HG03095 (cell line): ENCODE measurements at regions not wholly inside any gene's neighbourhood (a gene's known extent, or its start where the extent isn't known, plus 50 kb on each side); places are given as distances from the start of the nearest gene placed in this dataset.

ENCODE experiments used
- ATAC-seq: cut with Tn5 transposase; IDR thresholded peaks from one replicate; pipeline ENCODE4 v1.9.1; 2021; ENCODE audit warnings: moderate library complexity; ENCODE audit not compliant: unreplicated experiment

DNA sequence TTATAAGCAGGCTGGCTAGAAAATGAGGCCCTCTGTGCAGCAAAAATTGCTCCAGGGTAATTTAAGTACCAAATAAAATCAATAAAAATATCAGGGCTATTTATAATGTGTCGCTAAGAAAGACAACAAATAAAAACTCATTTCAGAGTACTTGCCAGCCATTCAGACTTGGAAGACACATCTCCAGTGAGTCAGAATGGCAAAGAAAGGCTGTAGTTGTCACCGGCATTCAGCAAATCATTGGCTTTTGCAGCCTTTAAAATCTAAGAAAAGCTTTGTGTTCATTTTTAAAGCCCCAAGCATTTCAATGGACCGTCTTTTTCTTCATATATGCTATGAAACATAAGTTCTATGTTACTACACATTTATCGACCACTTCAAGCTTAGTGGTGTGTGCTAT, 141.1 kb upstream of the HNMT start:
- no peak for ATAC-seq

DNA sequence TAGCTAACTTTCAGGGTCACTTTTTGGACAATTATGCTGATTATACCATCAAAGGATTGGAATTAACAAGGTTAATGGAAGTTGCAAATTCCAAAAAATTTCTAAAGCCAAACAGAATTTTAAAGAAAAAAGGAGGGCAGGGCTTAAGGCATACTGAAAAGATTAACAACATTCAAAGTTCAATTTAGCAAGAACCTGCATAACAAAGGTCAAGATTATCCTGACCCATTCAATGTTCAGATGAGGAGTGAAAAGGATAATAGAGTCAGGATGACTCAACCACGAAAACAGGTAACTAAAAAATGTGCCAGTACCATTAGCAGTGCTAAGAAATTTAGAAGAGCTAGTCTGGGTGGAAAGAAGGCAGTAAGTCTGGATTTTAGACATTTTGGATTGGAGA, 139.8 kb upstream of the HNMT start:
- no peak for ATAC-seq

DNA sequence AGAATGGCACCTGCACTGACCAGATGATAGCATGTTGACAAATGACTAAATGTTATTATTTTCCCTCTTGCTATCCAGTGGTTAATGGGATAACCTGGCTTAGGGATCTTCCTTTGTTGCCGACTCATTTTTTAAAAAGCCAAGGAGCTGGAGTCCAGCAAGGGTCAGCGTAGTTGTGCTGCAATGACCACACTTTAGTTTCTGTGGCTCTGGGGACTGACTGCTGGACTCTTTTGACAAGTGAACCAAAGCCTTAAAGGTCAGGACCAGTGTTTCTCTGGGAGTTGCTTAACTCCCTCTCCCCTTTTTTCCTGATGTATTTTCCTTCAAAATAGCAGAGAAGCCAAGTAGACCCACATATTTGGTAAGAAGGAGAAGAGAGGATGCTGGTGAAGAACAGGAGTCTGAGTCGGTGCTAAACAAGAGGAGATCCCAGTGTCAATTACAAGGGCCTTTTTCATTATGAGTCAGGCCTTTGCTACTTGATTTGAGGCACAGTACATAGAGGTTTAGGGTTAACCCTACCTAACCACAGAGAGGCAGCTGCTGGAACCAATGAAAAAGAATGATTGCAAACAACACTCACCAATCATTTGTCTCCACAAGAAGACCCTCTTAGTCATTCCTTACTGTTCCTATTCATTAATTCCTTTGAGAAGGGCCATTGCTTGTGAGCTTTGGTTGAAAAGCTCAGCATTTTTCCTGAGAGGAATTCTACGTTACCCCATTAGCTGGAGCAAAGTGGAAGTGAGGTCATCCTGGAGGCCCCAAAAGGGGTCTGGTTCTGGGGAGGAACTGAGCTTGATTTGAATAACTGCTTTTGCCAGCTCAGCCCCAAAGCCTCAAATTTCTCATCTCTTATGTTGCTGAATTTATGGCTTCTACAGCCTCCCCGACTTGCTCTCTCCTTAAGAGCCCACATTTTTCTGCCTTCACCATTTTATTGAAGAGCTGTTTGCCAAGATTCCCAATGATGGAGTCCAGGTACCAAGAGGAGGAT, 137.6 kb upstream of the HNMT start:
- ATAC-seq: peak; percentile 95

DNA sequence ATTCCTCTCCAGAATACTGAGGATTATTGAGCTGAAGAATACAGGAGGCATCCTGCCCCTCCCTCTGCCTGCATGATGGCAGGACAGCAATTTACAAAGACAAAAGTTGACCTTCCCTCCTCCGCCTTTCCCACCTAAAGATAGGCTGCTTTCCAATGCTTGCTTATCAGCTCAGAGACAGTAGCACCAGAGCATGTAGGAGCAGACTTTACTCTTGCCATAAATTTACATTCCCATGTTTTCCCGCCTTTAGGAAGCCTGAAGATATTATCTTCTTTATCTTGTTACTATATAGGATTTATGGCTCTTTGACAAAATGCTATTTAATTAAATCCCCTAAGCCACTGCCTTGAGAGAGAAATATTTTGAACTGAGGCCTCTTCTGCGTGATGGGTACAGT, 135.6 kb upstream of the HNMT start:
- ATAC-seq: no peak

DNA sequence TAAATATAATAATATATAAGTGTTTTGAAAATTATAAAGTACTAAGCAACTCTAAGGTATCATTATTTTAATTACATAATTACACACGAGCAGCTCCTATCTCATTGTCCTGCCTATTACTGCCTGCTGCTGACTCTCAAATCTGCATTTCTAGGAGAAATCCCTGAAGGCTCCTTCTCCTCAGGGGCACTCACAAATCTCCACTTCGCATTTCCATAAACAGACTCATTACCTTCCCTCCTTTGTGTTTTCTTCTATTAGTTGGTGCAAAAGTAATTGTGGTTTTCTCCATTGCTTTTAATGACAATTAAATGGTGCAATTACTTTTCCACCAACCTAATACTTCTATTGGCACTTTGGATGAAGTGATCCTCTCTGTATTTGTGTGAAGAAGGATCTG, 135.0 kb upstream of the HNMT start:
- ATAC-seq: no peak

DNA sequence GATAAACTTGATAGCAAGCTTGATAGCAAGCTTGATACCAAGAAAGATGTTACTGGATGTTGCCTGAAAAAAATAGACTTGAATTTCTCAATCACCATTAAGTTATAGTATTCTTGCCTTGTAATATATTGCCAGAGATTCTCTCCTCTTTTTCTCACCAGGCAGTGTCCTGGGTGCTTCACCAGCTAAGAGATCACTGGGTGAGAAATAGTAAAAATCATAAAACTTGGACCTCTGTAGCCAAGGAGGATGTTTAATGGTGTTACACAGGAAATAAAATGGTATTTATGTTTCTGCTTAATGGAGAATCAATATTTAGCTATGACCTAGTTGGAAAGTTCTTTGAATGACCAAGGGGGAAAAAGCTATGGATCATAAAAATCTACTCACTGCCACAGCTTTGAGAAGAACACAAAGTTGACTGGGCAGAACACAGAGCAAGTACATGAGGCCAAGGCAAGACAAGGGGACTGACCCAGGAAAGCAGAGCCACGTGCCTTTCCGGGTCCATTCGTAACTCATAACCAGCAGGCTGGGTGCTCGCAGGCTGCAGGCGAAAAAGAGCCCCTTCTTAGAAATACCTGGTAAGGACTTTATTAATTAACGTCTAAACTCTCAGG, 129.4 kb upstream of the HNMT start:
- ATAC-seq: no peak

DNA sequence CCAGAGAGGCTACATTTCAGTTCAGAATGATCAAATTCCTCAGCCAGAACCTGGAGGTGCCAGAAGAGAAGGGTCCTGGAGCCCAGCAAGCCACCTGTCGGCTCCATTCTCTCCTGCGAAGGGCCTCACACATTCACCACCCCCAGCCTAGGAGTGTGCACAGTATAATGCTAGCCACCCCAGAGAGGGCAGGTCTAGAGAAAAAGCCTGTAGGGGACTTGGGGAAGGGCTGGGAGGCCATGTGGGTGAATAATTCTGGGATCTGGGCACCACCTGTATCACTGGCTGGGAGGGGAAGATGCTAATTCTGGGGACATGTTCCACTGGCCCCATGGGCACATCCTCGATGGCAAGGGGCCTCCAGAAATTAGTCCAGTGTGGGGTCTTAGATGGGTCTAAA, 127.6 kb upstream of the HNMT start:
- ATAC-seq: no peak

DNA sequence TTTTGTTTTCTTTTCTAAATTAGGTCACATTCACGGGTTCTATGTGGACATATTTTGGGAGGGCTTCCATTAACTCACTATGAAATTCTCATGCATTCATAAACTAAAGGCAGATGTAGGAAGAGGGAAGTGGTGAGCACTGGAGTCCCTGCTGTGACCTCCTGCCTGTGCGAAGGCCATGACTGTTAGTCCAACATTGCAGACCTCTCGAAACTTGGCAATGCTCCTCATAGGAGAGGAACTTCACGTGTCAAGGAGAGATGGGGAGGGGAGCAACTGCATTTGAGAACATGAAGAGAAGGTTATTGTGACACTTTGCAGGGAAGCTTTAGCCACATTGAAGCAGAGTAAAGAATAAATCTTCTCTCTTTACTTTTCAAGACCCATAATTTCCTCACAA, 126.4 kb upstream of the HNMT start:
- ATAC-seq: no peak

DNA sequence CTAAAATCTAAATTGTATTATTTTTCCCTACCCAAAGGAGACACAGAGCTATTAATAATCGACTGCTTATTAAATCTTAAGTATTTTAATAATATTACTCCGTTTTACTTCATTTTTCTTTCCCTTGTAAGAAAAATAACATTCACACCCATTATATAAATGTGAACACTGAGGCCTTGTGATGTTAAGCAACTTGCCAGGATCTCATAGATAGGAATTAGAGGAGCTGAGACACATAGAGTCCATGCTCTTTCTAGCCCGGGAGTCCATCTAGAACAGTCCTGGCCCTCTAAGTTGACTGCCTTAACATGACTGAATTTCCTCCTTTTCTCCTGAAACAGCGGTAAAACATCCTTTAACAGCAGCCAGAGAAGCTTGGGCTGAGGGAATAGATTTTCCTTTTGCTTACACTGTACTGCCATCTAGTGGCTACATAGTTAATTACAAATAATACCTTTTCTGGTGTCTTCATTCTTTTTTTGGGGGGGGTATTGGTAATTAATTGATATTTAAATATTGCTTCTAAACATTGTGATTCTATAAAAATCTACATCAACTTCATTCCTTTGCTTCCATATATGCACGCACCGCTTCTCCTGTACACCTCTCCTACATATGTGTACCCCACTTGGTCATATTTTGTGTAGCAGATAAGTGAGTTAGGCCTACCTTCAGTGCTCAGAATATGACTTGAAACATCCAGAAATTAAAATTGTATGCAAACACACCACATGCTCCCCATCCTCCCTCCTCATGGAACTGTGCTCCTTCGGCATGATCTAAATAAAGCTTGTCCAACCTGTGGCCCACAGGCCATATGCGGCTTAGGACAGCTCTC, 125.8 kb upstream of the HNMT start:
- ATAC-seq: peak; percentile 75

DNA sequence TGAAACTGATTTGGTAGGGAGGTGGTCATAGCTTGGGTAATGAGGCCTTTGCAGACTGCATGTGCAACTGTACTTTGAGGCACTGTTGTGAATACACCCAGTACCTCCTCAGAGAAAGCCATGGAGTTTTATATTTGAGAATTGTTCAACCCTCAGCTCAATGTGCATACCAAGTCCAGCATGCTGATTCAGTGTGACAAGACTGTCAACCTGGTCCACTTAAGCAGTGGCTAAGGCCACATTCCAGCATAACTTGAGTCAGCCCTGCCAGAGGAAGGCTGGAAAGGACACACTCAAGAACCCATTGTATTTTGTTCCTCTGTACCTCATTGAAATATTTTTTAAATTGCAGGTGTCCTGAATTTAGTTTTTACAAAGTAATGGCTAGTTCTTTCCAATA, 121.8 kb upstream of the HNMT start:
- ATAC-seq: no peak

DNA sequence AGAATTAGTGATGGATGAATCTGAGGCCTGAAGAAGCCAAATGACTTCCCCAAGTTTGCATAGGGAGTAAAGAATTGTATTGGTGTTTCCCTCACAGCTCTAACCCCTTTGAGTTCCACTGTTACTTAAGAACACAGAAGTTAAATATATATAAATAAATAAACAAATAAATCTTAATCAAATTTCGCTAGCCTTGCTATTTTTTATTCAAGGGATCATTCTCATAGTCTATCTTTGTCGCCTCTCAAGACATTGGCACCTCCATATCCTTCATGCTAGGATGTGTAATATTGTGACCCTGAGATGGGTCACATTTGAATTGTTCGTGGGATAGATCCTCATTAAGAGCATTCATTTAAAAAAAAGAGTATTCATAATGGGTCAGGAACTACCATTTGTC, 121.3 kb upstream of the HNMT start:
- no peak for ATAC-seq

DNA sequence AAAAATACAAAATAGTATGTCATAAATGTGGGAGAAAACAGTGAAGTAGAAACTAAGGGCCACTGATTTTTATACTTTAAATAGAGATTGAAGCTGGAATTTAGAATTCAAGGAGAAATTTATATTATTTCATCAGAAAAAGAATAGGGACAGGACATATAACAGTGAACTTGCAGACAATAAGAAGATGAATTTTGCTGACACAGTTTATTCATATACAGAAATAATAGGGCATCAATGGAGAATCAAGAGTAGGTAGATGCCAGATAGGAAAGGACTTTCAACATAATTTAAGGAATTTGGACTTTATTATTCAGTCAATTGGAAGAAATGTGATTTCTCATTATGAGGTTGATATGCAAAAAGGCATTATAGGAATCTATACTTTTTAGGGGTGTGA, 118.9 kb upstream of the HNMT start:
- ATAC-seq: no peak

DNA sequence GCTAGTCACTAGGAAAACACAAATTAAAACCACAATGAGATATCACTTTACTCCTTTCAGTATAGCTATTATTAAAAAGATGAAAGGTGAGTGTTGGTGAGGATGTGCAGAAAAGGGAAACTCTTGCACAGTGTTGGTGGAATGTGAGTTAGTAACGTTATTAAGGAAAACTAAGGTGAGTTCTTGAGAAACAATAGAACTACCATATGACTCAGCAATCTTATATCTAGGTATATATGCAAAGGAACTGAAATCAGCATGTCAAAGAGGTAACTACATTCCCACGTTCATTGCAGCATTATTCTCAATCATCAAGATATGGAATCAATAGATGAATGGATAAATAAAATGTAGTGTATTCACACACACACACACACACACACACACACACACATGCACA, 117.3 kb upstream of the HNMT start:
- no peak for ATAC-seq

DNA sequence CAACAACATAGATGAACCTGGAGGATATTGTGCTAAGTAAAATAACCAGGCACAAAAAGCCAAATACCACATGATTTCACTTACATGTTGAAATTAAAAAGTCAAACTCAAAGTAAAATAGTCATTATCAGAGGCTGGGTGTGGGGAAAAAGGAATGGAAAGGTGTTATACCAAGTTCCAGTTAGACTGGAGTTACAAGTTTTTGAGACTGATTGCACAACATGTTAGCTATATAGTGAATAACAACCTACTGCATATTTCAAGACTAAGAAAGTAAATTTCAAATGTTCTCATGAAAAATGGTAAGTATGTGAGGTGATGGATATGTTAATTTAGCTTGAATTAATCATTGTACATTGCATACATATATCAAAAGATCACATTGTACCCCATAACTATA, 116.8 kb upstream of the HNMT start:
- ATAC-seq: no peak

DNA sequence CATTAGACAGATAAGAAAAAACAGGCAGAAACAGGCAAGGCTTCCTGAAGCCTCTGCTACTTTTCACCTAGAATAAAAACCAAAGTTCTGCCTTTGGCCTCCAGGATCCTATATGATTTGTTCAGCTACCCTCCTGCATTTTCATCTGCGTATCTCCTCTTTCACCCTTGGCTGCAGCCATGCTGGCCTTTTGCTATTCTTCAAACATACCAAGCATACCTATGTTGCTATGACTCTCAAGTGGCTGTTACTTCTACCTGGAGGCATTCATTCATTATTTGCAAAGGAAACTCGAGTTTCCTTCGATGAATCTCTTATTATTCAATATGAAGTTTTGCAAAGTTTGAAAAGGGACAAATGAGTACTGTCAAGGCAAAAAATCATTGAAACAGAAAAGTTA, 106.4 kb upstream of the HNMT start:
- ATAC-seq: no peak

DNA sequence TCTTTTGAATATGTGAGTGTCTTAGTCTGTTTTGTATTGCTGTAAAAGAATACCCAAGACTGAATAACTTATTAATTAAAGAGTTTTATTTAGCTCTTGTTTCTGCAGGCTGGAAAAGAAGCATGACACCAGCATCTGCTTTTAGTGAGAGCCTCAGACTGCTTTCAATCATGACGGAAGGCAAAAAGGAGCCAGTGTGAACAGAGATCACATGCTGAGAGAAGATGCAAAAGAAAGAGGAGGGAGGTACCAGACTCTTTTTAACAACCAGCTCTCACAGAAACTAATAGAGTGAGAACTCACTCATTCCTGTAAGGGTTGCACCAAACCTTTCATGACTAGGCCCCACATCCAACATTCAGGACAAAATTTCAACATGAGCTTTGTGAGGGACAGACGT, 101.6 kb upstream of the HNMT start:
- peak; percentile 53 for ATAC-seq

DNA sequence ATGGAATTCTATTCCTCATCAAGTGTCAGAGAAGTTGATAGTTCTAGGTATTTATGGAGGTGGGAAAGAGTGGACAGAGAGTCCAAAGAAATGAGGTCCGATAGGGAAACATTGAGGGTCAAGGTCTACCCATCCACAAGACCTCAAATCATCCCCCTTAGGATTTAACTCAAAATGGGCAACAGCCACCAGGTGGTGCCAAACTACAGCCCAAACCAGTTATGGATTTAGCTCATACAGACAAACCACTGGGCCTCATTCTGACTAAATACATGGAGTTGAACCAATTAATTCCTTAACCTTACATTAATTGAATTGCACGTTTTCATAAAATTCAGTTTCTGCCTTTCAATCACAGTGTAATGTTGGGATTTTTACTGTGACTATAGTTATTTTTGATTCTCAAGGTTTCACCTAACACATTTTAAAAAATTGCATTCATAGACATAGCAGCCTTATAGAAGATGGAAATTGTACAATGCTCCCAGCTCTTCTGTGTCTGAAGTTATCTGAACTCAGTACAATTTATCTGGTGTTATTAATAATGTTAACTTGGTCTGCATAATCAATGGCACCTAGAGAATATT, 98.2 kb upstream of the HNMT start:
- no peak for ATAC-seq

DNA sequence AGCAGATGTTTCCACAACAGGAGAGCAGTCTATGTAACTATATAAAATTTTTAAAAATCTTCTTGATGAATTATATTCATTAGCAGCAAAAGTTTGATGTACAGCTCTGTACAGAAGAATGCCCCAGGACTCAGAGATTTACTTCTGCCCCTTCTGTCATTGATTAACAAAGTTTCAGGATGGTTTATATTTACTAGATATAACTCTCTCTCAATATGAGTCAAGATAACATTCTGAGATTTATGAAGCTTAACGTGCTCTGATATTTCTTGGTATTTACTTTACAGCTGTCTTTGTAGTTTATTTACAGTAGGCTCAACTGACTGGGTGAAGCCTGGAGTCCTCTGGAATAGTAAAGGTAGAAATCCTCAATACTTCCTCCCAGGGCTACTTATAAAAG, 93.6 kb upstream of the HNMT start:
- peak; percentile 70 for ATAC-seq

DNA sequence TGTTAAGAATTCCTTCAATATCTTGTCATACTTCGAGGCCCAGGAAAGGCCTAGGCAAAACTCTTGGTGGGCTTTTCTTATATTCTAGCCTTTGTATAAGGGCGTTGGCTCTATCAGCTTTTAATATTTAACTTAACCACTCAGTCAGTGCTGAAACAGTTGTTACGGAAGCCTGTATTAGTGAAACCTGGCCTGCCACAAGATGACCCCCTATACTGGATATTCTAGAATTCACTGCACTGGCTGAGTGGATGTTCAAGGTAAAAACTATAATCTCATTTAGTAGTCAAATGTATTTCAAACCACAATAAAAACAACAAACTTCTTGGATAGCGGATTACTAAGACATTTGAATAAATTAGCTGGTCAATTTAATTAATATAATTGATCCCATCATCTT, 91.7 kb upstream of the HNMT start:
- no peak for ATAC-seq

DNA sequence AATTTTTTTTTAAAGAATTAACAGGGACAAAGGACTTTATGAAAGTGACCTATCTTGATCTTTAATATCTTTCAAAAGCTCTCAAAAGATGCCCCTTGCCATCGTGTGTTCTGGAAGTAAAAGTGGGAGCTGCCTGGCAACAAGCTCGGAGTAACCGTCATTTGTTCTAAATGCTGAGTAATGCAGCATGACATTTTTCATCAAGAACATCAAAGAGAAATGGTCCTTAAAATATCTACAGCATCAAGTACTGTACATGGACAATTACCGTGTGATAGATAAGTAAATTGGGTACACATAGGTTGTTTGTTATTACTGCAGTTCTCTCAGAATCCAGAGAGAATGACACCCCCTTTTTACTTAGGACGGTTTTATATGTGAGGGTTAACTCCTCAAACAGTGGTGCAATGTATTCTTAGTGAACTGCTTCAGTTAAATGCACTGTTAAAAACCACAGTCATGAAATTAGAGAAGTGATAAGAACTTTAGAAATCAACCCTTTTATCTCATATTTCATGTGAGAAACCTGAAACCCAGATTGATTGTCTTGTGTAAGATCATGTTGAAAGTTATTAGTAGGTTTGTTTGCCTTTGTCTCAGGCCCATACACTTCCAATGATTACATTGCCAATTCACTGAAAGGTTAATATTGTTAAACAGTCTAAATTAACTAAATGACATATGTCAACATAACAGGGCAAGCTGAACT, 90.6 kb upstream of the HNMT start:
- ATAC-seq: no peak

DNA sequence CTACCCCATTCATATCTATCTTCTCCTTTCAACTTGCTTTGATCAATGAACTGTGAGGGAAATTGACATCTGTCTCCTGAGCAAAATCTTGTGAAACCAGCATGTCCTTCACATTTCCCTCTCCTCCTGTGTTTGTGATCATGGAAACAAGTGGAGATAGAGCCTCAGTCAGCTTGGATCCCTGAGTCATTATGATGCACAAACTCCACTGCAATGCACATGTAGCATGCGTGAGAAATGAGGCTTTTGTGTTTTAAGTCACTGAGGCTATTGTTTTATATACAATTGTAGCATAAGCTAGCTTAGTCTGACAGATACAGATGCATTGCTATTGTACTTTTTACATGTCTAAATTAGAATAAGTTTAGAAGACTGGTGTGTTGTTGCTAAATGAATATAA, 85.2 kb upstream of the HNMT start:
- ATAC-seq: no peak
